Renal cortex interstitium (tissue), 11 donors: ENCODE measurements at regions not wholly inside any gene's neighbourhood (a gene's known extent, or its start where the extent isn't known, plus 50 kb on each side); places are given as distances from the start of the nearest gene placed in this dataset.
"Not testable (repeated sequence)": the region's sequence is repeated elsewhere in the genome, so short reads cannot be mapped to it uniquely, and the experiment has no call there.

Experiments used
- DNase-seq, 11 donors: peaks; one replicate each; pipeline ENCODE4 v3.0.0-alpha.2; 2013; ENCODE audit warnings: low read depth in 9 of 11, low spot score in 4 of 11; ENCODE audit errors: extremely low read depth in 1 of 11

DNA sequence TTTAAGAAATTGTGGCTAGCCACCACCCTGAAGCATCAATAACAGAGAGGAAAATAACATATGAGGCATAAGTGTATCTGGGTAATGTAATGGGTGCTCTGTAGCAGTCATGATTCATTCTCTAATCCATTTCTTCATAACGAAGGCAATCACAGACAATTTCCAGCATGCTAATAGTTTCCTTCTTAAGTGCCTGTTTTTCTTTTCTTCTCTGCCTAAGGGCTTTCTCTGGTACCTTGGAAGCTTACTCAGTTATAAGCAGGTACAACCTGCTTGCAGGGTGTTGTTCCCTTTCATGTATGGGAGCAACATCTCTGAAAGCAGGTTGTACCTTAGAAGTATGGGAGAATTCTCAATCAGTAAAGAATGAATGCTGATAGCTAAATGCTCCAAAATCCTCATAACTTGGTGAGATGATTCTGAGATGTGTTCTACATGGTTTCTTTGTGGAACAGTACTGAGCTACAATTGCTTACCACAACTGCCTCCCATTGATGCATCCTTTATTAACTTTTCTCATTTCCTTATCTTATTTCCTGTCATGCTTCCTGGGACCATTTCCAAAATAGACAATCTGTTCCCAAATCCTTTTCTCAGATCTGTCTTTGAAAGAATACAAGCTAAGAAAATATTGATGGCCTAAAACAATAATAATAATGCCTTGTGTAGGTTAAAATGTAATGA is 247.6 kb downstream of the PAPSS1 start:
- no peak for DNase-seq

GRCh38 chr4:107470173-107470572 is 249.9 kb downstream of the PAPSS1 start:
- DNase-seq: no peak

GRCh38 chr4:107468812-107469211 is 251.2 kb downstream of the PAPSS1 start:
- no peak for DNase-seq

GRCh38 chr4:107468156-107468555 is 251.9 kb downstream of the PAPSS1 start:
- DNase-seq: no peak

GRCh38 chr4:107467461-107467860 is 252.6 kb downstream of the PAPSS1 start:
- no peak for DNase-seq

- no peak for DNase-seq
These were observed 261.8 kb downstream of the PAPSS1 start for GRCh38 chr4:107458194-107458593.

DNA sequence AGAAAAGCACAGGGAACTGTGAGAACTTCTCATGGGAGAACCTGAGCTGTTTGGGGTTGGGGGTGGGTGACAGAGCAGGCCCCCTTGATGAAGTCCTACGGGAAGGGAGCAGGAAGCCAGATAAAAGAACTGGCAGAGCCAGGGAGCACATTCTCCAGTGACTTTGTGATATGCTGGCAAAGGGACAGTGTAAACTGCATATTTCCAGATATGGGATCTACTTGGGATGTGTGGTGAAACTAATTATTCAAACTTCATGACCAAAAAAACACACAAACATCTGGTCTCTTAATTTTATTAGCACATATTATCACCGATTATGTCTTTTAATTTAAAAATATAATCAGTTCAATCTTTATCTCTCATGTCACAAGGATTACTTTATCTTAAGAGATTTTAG is 266.0 kb downstream of the PAPSS1 start:
- no peak for DNase-seq

- DNase-seq: no peak
These were observed 267.1 kb downstream of the PAPSS1 start for GRCh38 chr4:107452717-107453630.

GRCh38 chr4:107449611-107450369 is 270.2 kb downstream of the PAPSS1 start:
- DNase-seq: no peak

DNA sequence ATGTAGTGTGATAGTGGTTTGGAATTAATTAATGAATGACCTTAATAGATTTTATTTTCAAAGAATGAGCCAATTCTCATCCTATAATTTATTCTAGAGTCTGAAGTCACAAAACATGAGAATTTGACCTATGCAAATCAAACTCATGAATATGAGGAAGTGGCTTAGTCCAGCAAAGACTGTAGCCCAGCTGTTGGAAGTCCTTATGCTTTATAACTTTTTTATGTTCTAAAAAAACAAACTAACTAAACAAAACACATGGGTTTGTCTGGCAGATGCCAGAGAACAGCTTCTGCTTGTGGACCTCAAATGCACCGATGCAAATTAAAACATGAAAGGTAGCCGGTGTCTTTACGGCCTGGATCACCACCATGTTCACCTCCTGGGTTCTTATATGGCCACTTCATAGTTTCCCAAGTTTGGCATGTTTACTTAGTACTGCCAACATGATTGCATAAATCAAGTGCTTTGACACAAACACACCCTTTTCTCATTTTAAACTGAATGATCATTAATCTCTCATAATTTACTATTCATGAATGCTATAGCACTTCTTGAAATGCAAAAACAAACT is 277.4 kb downstream of the PAPSS1 start:
- peak in 4 of 11 donors; percentile 1 to 13 (median 12) for DNase-seq

GRCh38 chr4:107439401-107439800 is 280.6 kb downstream of the PAPSS1 start:
- DNase-seq: no peak

DNA sequence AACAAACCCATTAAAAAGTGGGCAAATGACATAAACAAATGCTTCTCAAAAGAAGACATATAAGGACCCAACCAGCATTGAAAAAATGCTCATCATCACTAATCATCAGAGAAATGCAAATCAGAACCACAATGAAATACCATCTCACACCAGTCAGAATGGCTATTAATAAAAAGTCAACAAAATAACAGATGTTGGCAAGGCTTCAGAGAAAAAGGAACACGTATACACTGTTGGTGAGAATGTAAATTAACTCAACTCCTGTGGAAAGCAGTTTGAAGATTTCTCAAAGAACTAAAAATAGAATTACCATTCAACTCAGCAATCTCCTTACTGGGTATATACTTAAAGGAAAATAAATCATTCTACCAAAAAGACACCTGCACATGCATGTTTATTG is 283.6 kb downstream of the PAPSS1 start:
- not testable (repeated sequence) for DNase-seq

- DNase-seq: no peak
These were observed 287.6 kb downstream of the PAPSS1 start for GRCh38 chr4:107432451-107432850.

- no peak for DNase-seq
These were observed 296.2 kb downstream of the PAPSS1 start for GRCh38 chr4:107423677-107424405.

GRCh38 chr4:107419536-107419935 is 300.5 kb downstream of the PAPSS1 start:
- not testable (repeated sequence) for DNase-seq

DNA sequence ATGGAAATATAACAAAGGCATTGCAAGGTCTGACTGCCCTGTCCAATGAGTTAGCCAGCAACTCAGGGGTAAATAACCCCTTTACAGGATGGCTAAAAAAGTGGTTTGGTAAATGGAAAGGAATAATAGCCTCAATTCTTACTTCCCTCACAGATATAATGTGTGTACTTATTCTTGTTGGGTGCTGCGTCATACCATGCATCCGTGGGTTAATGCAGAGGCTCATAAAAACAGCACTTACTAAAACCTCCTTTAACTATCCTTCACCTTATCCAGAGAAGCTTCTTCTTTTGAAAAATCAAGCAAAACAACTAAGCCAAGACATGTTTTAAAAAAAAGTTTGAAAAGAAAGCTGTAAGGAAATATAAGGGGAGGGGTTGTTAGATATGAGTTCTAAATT is 301.0 kb downstream of the PAPSS1 start:
- no peak for DNase-seq

DNA sequence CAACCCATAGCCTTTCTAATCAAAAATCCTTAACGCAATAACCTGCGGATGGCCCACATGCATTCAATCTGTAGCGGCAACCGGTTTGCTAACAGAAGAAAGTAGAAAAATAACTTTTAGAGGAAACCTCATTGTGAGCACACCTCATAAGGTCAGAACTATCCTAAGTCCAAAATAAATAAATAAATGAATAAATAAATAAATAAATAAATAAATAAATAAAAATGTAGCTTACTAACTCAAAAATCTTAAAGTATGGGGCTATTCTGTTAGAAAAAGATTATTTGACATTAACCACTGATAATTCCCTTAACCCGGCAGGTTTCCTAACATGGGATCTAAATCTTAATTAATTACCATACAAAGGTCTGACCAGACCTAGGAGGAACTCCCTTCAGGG is 304.5 kb downstream of the PAPSS1 start:
- DNase-seq: not testable (repeated sequence)

DNA sequence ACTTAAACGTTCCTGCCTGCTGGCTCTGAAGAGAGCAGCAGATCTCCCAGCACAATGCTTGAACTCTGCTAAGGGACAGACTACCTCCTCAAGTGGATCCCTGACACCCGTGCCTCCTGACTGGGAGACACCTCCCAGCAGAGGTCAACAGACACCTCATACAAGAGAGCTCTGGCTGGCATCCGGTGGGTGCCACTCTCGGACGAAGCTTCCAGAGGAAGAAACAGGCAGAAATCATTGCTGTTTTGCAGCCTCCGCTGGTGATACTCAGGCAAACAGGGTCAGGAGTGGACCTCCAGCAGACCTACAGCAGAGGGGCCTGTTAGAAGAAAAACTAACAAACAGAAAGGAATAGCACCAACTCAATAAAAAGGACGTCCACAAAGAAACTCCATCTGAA is 310.2 kb downstream of the PAPSS1 start:
- DNase-seq: not testable (repeated sequence)

DNA sequence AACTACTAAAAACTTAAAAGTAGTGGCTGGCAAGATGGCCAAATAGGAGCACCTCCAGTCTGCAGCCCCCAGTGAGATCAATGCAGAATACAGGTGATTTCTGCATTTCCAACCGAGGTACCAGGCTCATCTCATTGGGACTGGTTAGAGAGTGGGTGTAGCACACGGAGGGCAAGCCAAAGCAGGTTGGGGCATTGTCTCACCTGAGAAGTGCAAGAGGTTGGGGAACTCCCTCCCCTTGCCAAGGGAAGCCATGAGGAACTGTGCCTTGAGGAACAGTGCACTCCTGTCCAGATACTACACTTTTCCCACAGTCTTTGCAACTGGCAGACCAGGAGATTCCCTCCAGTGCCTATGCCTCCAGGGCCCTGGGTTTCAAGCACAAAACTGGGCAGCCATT is 311.1 kb downstream of the PAPSS1 start:
- DNase-seq: no peak
